Lung (tissue), 11 donors: ENCODE measurements at regions not wholly inside any gene's neighbourhood (a gene's known extent, or its start where the extent isn't known, plus 50 kb on each side); places are given as distances from the start of the nearest gene placed in this dataset.

Source experiments
- ATAC-seq: fragments of 200-7000 bp; cut with Tn5 transposase; one replicate; pipeline ENCODE4 v1.9.1; 2020; ENCODE audit warnings: moderate number of reproducible peaks; ENCODE audit not compliant: insufficient read depth, low FRiP score
- DNase-seq, 3 donors: peaks; one replicate each; pipeline ENCODE4 v3.0.0-alpha.2; 2013 to 2017
- H3K27ac ChIP-seq, 2 donors: one replicate each; pipeline ENCODE4 v1.5.1; 2013; ENCODE audit warnings: mild to moderate bottlenecking in 2 of 2, moderate library complexity in 2 of 2, control low read depth in 1 of 2, inconsistent platforms in 1 of 2, low read depth in 1 of 2, low read length in 1 of 2
- H3K27me3 ChIP-seq, 3 donors: one replicate each; pipeline ENCODE4 v1.5.1; 2013; ENCODE audit warnings: low read length in 2 of 3; ENCODE audit not compliant: control insufficient read depth in 3 of 3, insufficient read depth in 3 of 3
- H3K36me3 ChIP-seq, 4 donors: one replicate each; pipeline ENCODE4 v1.5.1; 2013; ENCODE audit warnings: low read length in 4 of 4, mild to moderate bottlenecking in 1 of 4, moderate library complexity in 1 of 4; ENCODE audit not compliant: control insufficient read depth in 4 of 4, insufficient read depth in 4 of 4
- H3K4me1 ChIP-seq, 5 donors: one replicate each; pipeline ENCODE4 v1.5.1; 2013; ENCODE audit warnings: low read length in 5 of 5, mild to moderate bottlenecking in 2 of 5, moderate library complexity in 1 of 5; ENCODE audit not compliant: control insufficient read depth in 5 of 5, insufficient read depth in 5 of 5
- H3K4me3 ChIP-seq: one replicate; pipeline ENCODE4 v1.5.1; 2013; ENCODE audit warnings: mild to moderate bottlenecking, control low read depth, moderate library complexity
- H3K9ac ChIP-seq, 2 donors: one replicate each; pipeline ENCODE4 v1.5.1; 2013; ENCODE audit warnings: low read length in 2 of 2, control low read depth in 1 of 2; ENCODE audit not compliant: insufficient read depth in 1 of 2
- H3K9me3 ChIP-seq, 4 donors: one replicate each; pipeline ENCODE4 v1.5.1; 2013; ENCODE audit warnings: low read length in 3 of 4, mild to moderate bottlenecking in 1 of 4, moderate library complexity in 1 of 4; ENCODE audit not compliant: control insufficient read depth in 4 of 4, insufficient read depth in 3 of 4
- WGBS, 2 donors: extraction: QIAGEN DNeasy Blood & Tissue Kit; methylation state at CpG; one replicate each; pipeline ENCODE4 v1.1.7; 2013; 5-methylcytosine and 5-hydroxymethylcytosine counted together
- TF ChIP-seq, protein P1 (sequence below): IDR thresholded peaks from 2 replicates; pipeline ENCODE4 v1.5.1; 2012; ENCODE audit warnings: mild to moderate bottlenecking; ENCODE audit errors: control extremely low read depth, extremely low read depth
- donor health status: control.
- donor health status: control.
- donor health status: Bipolar disorder and iron deficiency.
- donor health status: healthy.
- donor health status: DM: yes; HTN: yes; CAD: no.

GRCh38 chr1:229065613-229066012 lies 205.3 kb upstream of the RAB4A start:
- no peak for ATAC-seq
- peaks cover 0 to 16% (median 10%) of the 10 kb centered on the region in 5 donors for H3K4me1 ChIP-seq
- H3K9ac ChIP-seq: no peak overlapping the region
- no peak for DNase-seq
- no peaks in the 10 kb centered on the region for H3K27me3 ChIP-seq
- no peak overlapping the region for H3K4me3 ChIP-seq
- 88 to 98% methylated on average over 3 of the region's 3 CpGs for WGBS, 2 donors
- TF ChIP-seq, protein P1, sequence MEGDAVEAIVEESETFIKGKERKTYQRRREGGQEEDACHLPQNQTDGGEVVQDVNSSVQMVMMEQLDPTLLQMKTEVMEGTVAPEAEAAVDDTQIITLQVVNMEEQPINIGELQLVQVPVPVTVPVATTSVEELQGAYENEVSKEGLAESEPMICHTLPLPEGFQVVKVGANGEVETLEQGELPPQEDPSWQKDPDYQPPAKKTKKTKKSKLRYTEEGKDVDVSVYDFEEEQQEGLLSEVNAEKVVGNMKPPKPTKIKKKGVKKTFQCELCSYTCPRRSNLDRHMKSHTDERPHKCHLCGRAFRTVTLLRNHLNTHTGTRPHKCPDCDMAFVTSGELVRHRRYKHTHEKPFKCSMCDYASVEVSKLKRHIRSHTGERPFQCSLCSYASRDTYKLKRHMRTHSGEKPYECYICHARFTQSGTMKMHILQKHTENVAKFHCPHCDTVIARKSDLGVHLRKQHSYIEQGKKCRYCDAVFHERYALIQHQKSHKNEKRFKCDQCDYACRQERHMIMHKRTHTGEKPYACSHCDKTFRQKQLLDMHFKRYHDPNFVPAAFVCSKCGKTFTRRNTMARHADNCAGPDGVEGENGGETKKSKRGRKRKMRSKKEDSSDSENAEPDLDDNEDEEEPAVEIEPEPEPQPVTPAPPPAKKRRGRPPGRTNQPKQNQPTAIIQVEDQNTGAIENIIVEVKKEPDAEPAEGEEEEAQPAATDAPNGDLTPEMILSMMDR: no peak
- H3K27ac ChIP-seq: no peak overlapping the region
- H3K36me3 ChIP-seq: no peaks in the 10 kb centered on the region
- peaks cover 0 to 3% (median 0%) of the 10 kb centered on the region in 4 donors for H3K9me3 ChIP-seq

GRCh38 chr1:229066591-229066990 lies 204.3 kb upstream of the RAB4A start:
- peaks cover 0 to 3% (median 0%) of the 10 kb centered on the region in 4 donors for H3K9me3 ChIP-seq
- H3K27ac ChIP-seq: no peak overlapping the region
- no peaks in the 10 kb centered on the region for H3K36me3 ChIP-seq
- no peaks in the 10 kb centered on the region for H3K27me3 ChIP-seq
- peaks cover 0 to 16% (median 10%) of the 10 kb centered on the region in 5 donors for H3K4me1 ChIP-seq
- H3K9ac ChIP-seq: no peak overlapping the region
- ATAC-seq (no peak), DNase-seq (no peak)
- TF ChIP-seq, protein P1: no peak
- 51 to 65% methylated on average over 3 of the region's 3 CpGs for WGBS, 2 donors
- no peak overlapping the region for H3K4me3 ChIP-seq

GRCh38 chr1:229067546-229067945 lies 203.4 kb upstream of the RAB4A start:
- Histone ChIP-seq H3K9me3 (peaks cover 0 to 3% (median 0%) of the 10 kb centered on the region in 4 donors), H3K27ac (no peak overlapping the region), H3K4me3 (no peak overlapping the region), H3K27me3 (no peaks in the 10 kb centered on the region), H3K4me1 (peaks cover 0 to 16% (median 10%) of the 10 kb centered on the region in 5 donors), H3K9ac (no peak overlapping the region), H3K36me3 (no peaks in the 10 kb centered on the region)
- DNase-seq (no peak), ATAC-seq (no peak)
- WGBS, 2 donors: 44 to 78% methylated on average over 5 of the region's 5 CpGs
- TF ChIP-seq, protein P1: no peak
